GM12878 (cell line): ENCODE measurements at regions not wholly inside any gene's neighbourhood (a gene's known extent, or its start where the extent isn't known, plus 50 kb on each side); places are given as distances from the start of the nearest gene placed in this dataset.

Experiments
- ATAC-seq: fragments of 200-7000 bp; cut with Tn5 transposase; 3 replicates; pipeline ENCODE4 v1.9.1; 2020; ENCODE audit warnings: mild to moderate bottlenecking, moderate library complexity
- BruUV-seq: library from RNA; stranded (reverse); fragments of 400-500 nt; replicated peaks from 2 replicates; lab custom pipeline; 2021; lab: Mats Ljungman, UMichigan
- CTCF ChIA-PET: fragments of 300-600 bp; sonication (Branson Sonifier 250); formaldehyde crosslinking; extraction: SDS; loops from one replicate; lab custom pipeline; 2021; ENCODE audit warnings: inconsistent platforms; lab: Yijun Ruan, JAX
- POLR2A ChIA-PET: fragments of 350-600 bp; formaldehyde crosslinking; extraction: SDS; loops from one replicate; lab custom pipeline; 2021; ENCODE audit warnings: inconsistent platforms; lab: Charles Lee
- RAD21 ChIA-PET: fragments of 300-600 bp; sonication (Branson Sonifier 250); formaldehyde crosslinking; loops from one replicate; lab custom pipeline; 2023; ENCODE audit warnings: antibody characterized with exemption; ENCODE audit not compliant: unreplicated experiment; lab: Charles Lee
- SMC1A ChIA-PET: fragments of 300-600 bp; sonication (Branson Sonifier 250); formaldehyde crosslinking; loops from one replicate; lab custom pipeline; 2023; ENCODE audit not compliant: unreplicated experiment, uncharacterized antibody; lab: Charles Lee
- DNase-seq: peaks from one replicate; pipeline ENCODE4 v3.0.0-alpha.2; 2011; ENCODE audit warnings: low read depth, low spot score
- FAIRE-seq: peaks from 3 replicates; lab custom pipeline; 2011; peaks lifted over from hg19 to GRCh38; lab: Jason Lieb, UNC
- H2AFZ ChIP-seq: 2 replicates; pipeline ENCODE4 v1.6.0; 2011; ENCODE audit warnings: low read depth, low read length, control low read depth; ENCODE audit not compliant: control insufficient read depth
- H3K27ac ChIP-seq: 2 replicates; pipeline ENCODE4 v1.5.1; 2011; ENCODE audit warnings: control low read depth; ENCODE audit not compliant: control insufficient read depth, insufficient read depth
- H3K27me3 ChIP-seq, 2 experiments: replicated peaks in 1 of 2; 2 replicates each; pipeline versions ENCODE4 v1.6.0 to v1.6.1; 2011; ENCODE audit warnings: low read length in 1 of 2; ENCODE audit not compliant: control insufficient read depth in 2 of 2, insufficient read depth in 2 of 2
- H3K36me3 ChIP-seq, 2 experiments: 2 replicates each; pipeline ENCODE4 v1.5.1; 2011; ENCODE audit warnings: low read length in 1 of 2; ENCODE audit not compliant: control insufficient read depth in 2 of 2, insufficient read depth in 2 of 2
- H3K4me1 ChIP-seq: 2 replicates; pipeline ENCODE4 v1.6.1; 2011; ENCODE audit warnings: mild to moderate bottlenecking, low read length, moderate library complexity, mixed read lengths; ENCODE audit not compliant: control insufficient read depth, insufficient read depth
- H3K4me2 ChIP-seq: 2 replicates; pipeline ENCODE4 v1.6.0; 2011; ENCODE audit warnings: control low read depth; ENCODE audit not compliant: control insufficient read depth, insufficient read depth
- H3K4me3 ChIP-seq: fragments of 200-600 bp; sonication (generic); 2 replicates; pipeline ENCODE4 v1.5.1; 2016
- H3K79me2 ChIP-seq: 2 replicates; pipeline ENCODE4 v1.6.0; 2011; ENCODE audit warnings: low read length; ENCODE audit not compliant: control insufficient read depth, insufficient read depth
- H3K9ac ChIP-seq: 2 replicates; pipeline ENCODE4 v1.8.0; 2011; ENCODE audit warnings: low read length, control low read depth, mixed read lengths; ENCODE audit not compliant: control insufficient read depth, insufficient read depth
- H3K9me3 ChIP-seq: replicated peaks from 3 replicates; pipeline ENCODE4 v1.5.1; 2011; ENCODE audit warnings: mild to moderate bottlenecking, low read length; ENCODE audit not compliant: control insufficient read depth, insufficient read depth
- H4K20me1 ChIP-seq: 2 replicates; pipeline ENCODE4 v1.6.0; 2011; ENCODE audit not compliant: control insufficient read depth, insufficient read depth
- ASH2L ChIP-seq: fragments of 300-600, 200-600 bp; sonication (generic); IDR thresholded peaks from 2 replicates; pipeline ENCODE4 v1.6.1; 2017; ENCODE audit warnings: low read depth, mild to moderate bottlenecking, borderline replicate concordance
- ATF2 ChIP-seq: IDR thresholded peaks from 2 replicates; pipeline ENCODE4 v1.6.1; 2012; ENCODE audit warnings: low read length, inconsistent platforms
- BACH1 ChIP-seq: fragments of 450-650 bp; IDR thresholded peaks from 2 replicates; pipeline ENCODE4 v1.6.1; 2017; ENCODE audit warnings: mild to moderate bottlenecking, borderline replicate concordance
- BHLHE40 ChIP-seq, 2 experiments: fragments of 450-650 bp in 1 of 2; IDR thresholded peaks; 2 replicates each; pipeline ENCODE4 v1.6.1; 2011 to 2017; ENCODE audit warnings: low read depth in 2 of 2, borderline replicate concordance in 1 of 2, improper control_type of control experiment in 1 of 2, low read length in 1 of 2, mild to moderate bottlenecking in 1 of 2
- E2F4 ChIP-seq: IDR thresholded peaks from 2 replicates; pipeline ENCODE4 v1.6.1; 2012; ENCODE audit warnings: low read depth, low read length, improper control_type of control experiment
- FOXM1 ChIP-seq: IDR thresholded peaks from 2 replicates; pipeline ENCODE4 v1.6.1; 2012; ENCODE audit warnings: low read depth, mild to moderate bottlenecking, inconsistent platforms, low read length, moderate library complexity
- GABPA ChIP-seq: IDR thresholded peaks from 2 replicates; pipeline ENCODE4 v1.6.1; 2014; ENCODE audit warnings: antibody characterized with exemption, low read depth, mild to moderate bottlenecking, inconsistent platforms
- GATAD2B ChIP-seq: fragments of 450-650 bp; conservative IDR thresholded peaks from 2 replicates; pipeline ENCODE4 v1.6.1; 2017; ENCODE audit warnings: low read depth, mild to moderate bottlenecking, moderate library complexity
- IRF3 ChIP-seq: fragments of 450-650 bp; IDR thresholded peaks from 2 replicates; pipeline ENCODE4 v1.6.1; 2014; ENCODE audit warnings: mild to moderate bottlenecking
- JUNB ChIP-seq: IDR thresholded peaks from 2 replicates; pipeline ENCODE4 v1.6.1; 2016; ENCODE audit warnings: antibody characterized with exemption, mild to moderate bottlenecking
- NR2C2 ChIP-seq: IDR thresholded peaks from 2 replicates; pipeline ENCODE4 v1.6.1; 2011; ENCODE audit warnings: borderline replicate concordance, low read depth; ENCODE audit not compliant: control insufficient read depth, insufficient read length
- RCOR1 ChIP-seq: conservative IDR thresholded peaks from 2 replicates; pipeline ENCODE4 v1.6.1; 2012; ENCODE audit warnings: low read depth, low read length, improper control_type of control experiment
- RELA ChIP-seq: fragments of 450-650 bp; IDR thresholded peaks from 2 replicates; pipeline ENCODE4 v1.8.0; 2014; ENCODE audit warnings: borderline replicate concordance; ENCODE audit not compliant: partially characterized antibody
- RUNX3 ChIP-seq: IDR thresholded peaks from 2 replicates; pipeline ENCODE4 v1.6.1; 2012; ENCODE audit warnings: low read length, inconsistent platforms
- ZNF24 ChIP-seq: fragments of 450-650 bp; IDR thresholded peaks from 2 replicates; pipeline ENCODE4 v1.6.1; 2017; ENCODE audit warnings: antibody characterized with exemption, mild to moderate bottlenecking
- ZNF622 ChIP-seq: fragments of 450-650 bp; IDR thresholded peaks from 2 replicates; pipeline ENCODE4 v1.6.1; 2017; ENCODE audit warnings: mild to moderate bottlenecking, inconsistent platforms
- WGBS: methylation state at CpG from one replicate; pipeline ENCODE4 v1.1.6; 2016; ENCODE audit warnings: low lambda C conversion rate; ENCODE audit not compliant: insufficient replicate concordance, insufficient coverage; ENCODE audit errors: missing lambda C conversion rate; 5-methylcytosine and 5-hydroxymethylcytosine counted together
- in situ Hi-C: fragments of 300-500 bp; cut with MboI; formaldehyde crosslinking; loops from 9 replicates; pipeline ENCODE4 v1.14.3; 2018; ENCODE audit warnings: mixed read lengths
- intact Hi-C: fragments of 100-400 bp; cut with micrococcal nuclease; formaldehyde crosslinking; loops from one replicate; pipeline ENCODE4 v1.14.2; 2022; ENCODE audit not compliant: unreplicated experiment

- 95% methylated on average over 1 of the region's 1 CpG for WGBS
- FAIRE-seq, result no peak
- Histone ChIP-seq H3K27me3 (no peaks in the 10 kb centered on the region; a peak in 1 of 4 replicates), H3K9ac (no peak overlapping the region), H3K4me3 (no peak overlapping the region), H3K4me1 (no peaks in the 10 kb centered on the region), H3K4me2 (no peak overlapping the region), H4K20me1 (no peaks in the 10 kb centered on the region; the same call in 1 of the 2 replicates), H3K79me2 (no peaks in the 10 kb centered on the region), H3K27ac (no peak overlapping the region), H3K36me3 (no peaks in the 10 kb centered on the region), H2AFZ (no peak overlapping the region), H3K9me3 (no peaks in the 10 kb centered on the region)
- DNase-seq, result no peak
- TF ChIP-seq ZNF24 (no peak), FOXM1 (no peak), RUNX3 (no peak)
- ChIA-PET RAD21 (no interaction called here), POLR2A (no interaction called here), CTCF (interaction anchor here (1.0 kb wide), 1 partner anchor 13 kb away, joined by 3 read pairs; no protein-coding TSS in a partner anchor), SMC1A (interaction anchor here (0.9 kb wide), 1 partner anchor 232 kb away, joined by 3 read pairs; no protein-coding TSS in a partner anchor)
- in situ Hi-C loops, result no loop called here
- intact Hi-C loops, result no loop called here
- no TSS peak for BruUV-seq
- ATAC-seq, result no peak
Observed at GRCh38 chr2:175808858-175809257, 193.2 kb downstream of the LNPK start.

DNA sequence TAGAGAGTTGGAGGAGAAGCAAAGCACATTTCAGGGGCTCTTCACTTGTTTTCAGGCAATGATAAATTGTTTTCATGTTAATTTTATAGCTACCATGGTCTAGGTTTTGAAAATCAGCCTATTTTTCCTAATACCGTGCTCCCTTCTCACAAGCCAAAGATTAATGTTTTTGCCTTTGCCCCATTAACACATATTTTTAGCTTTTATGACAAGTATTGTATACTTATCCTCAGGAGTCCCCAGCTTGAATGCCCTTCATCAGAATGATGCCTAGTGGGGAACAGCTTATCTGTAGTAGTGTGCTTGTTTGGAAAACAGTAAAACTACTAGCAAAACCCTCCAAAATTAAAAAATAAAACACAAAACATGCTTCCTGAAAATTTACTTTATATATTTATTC lies 194.0 kb downstream of the LNPK start:
- Histone ChIP-seq H3K9ac (no peak overlapping the region), H3K36me3 (no peaks in the 10 kb centered on the region), H3K27ac (no peak overlapping the region), H3K27me3 (no peaks in the 10 kb centered on the region; a peak in 1 of 4 replicates), H3K4me1 (no peaks in the 10 kb centered on the region), H3K9me3 (no peaks in the 10 kb centered on the region), H3K79me2 (no peaks in the 10 kb centered on the region), H4K20me1 (no peaks in the 10 kb centered on the region; the same call in 1 of the 2 replicates), H2AFZ (no peak overlapping the region), H3K4me2 (no peak overlapping the region), H3K4me3 (no peak overlapping the region)
- WGBS, result 0% methylated on average over 1 of the region's 1 CpG
- FAIRE-seq (no peak), DNase-seq (no peak), ATAC-seq (no peak)
- in situ Hi-C loops, result no loop called here
- ChIA-PET SMC1A (interaction anchor here (0.7 to 1.4 kb wide), 3 partner anchors 18 to 233 kb away, joined by 3 to 4 read pairs (median 4); no protein-coding TSS in a partner anchor), POLR2A (no interaction called here), CTCF (no interaction called here), RAD21 (no interaction called here)
- BruUV-seq, result no TSS peak
- intact Hi-C loops, result no loop called here
- no peak for TF ChIP-seq NR2C2
- no peak for TF ChIP-seq RUNX3
- TF ChIP-seq BACH1, result no peak
- no peak for TF ChIP-seq BHLHE40 (IDR thresholded peaks at IDR 0.05; ENCODE audit: borderline replicate concordance in 1 of 2, low read depth in 2 of 2, low read length in 1 of 2)
- no peak for TF ChIP-seq GABPA
- TF ChIP-seq JUNB, result no peak
- TF ChIP-seq E2F4, result no peak
- TF ChIP-seq RELA, result no peak
- TF ChIP-seq IRF3, result no peak
- TF ChIP-seq ZNF622, result no peak
- no peak for TF ChIP-seq ATF2
- no peak for TF ChIP-seq ASH2L
- no peak for TF ChIP-seq RCOR1
- TF ChIP-seq GATAD2B, result no peak
